ENCODE measurements at regions not wholly inside any gene's neighbourhood (a gene's known extent, or its start where the extent isn't known, plus 50 kb on each side); places are given as distances from the start of the nearest gene placed in this dataset.
A peak's percentile ranks its signal among the peaks of the same experiment; 100 is the strongest.

- Histone ChIP-seq H3K9ac (replicated peaks; ENCODE audit: extremely low read depth, insufficient read depth, low read length) (peak overlapping the region; percentile 26), H3K36me3 (ENCODE audit: control insufficient read depth in 2 of 2, extremely low read depth in 1 of 2, insufficient read depth in 2 of 2, low read length in 2 of 2) (no peaks in the 10 kb centered on the region), H3K4me2 (ENCODE audit: insufficient read depth, low read length) (peak overlapping the region; percentile 71), H3K9me1 (replicated peaks; ENCODE audit: control insufficient read depth, extremely low read depth, insufficient read depth, low read length) (no peaks in the 10 kb centered on the region), H3K4me1 (ENCODE audit: control insufficient read depth, extremely low read depth, insufficient read depth, low read length) (peaks cover 13% of the 10 kb centered on the region), H3K27me3 (ENCODE audit: control insufficient read depth in 2 of 2, insufficient read depth in 2 of 2, low read length in 2 of 2) (no peaks in the 10 kb centered on the region), H4K20me1 (replicated peaks; ENCODE audit: control insufficient read depth, extremely low read depth, insufficient read depth, low read length) (no peaks in the 10 kb centered on the region), H3K4me3 (replicated peaks in 1 of 3; ENCODE audit: insufficient read depth in 1 of 3, low read depth in 1 of 3, low read length in 3 of 3) (no peak overlapping the region), H2AFZ (ENCODE audit: low read depth, low read length) (no peak overlapping the region), H3K79me2 (ENCODE audit: control insufficient read depth, insufficient read depth, low read length) (no peaks in the 10 kb centered on the region), H3K9me3 (replicated peaks; ENCODE audit: control insufficient read depth, insufficient read depth, low read length) (no peaks in the 10 kb centered on the region), H3K27ac (ENCODE audit: insufficient read depth, low read depth, low read length) (peak overlapping the region; percentile 45)
- intact Hi-C loops (cut with micrococcal nuclease) (no loop called here), dilution Hi-C loops (cut with MboI; ENCODE audit: extremely low pct_ligation_motif_present, low sequenced_read_pairs) (no loop called here)
- ChIA-PET POLR2A (no interaction called here), CTCF (interaction anchor here (1.2 kb wide), 1 partner anchor 163 kb away, joined by 5 read pairs; no protein-coding TSS in a partner anchor)
- TF ChIP-seq POLR2AphosphoS5 (IDR thresholded peaks at IDR 0.05; ENCODE audit: insufficient read depth, low read depth, low read length) (no peak), CTCF (IDR thresholded peaks at IDR 0.05; ENCODE audit: extremely low read depth in 1 of 2, insufficient read depth in 1 of 2, low read depth in 1 of 2, low read length in 2 of 2) (no peak), MAX (IDR thresholded peaks at IDR 0.05; ENCODE audit: insufficient read depth, insufficient read length) (no peak), POLR2A (IDR thresholded peaks at IDR 0.05; ENCODE audit: low read depth, low read length) (no peak), EZH2 (IDR thresholded peaks at IDR 0.05; ENCODE audit: borderline replicate concordance, low read depth, low read length, severe bottlenecking) (no peak), FOS (IDR thresholded peaks at IDR 0.05; ENCODE audit: borderline replicate concordance, insufficient read depth, low read length) (peak; percentile 56), GATA2 (IDR thresholded peaks at IDR 0.05; ENCODE audit: insufficient read depth, insufficient read length, low read depth, low read length) (peak; percentile 68), MYC (IDR thresholded peaks at IDR 0.05; ENCODE audit: low read depth, low read length) (no peak), JUN (IDR thresholded peaks at IDR 0.05; ENCODE audit: borderline replicate concordance, insufficient read depth, insufficient read length, low read depth) (peak; percentile 76)
- DNase-seq (ENCODE audit: low read depth, low spot score) (peak; percentile 66), FAIRE-seq (no peak)
- BruUV-seq (replicated peaks) = no TSS peak
These were observed 63.5 kb upstream of the NFE2L2 start for GRCh38 chr2:177328056-177328455.

All from endothelial cell of umbilical vein (primary cell).